ENCODE measurements at regions not wholly inside any gene's neighbourhood (a gene's known extent, or its start where the extent isn't known, plus 50 kb on each side); places are given as distances from the start of the nearest gene placed in this dataset.
"Not testable (repeated sequence)": the region's sequence is repeated elsewhere in the genome, so short reads cannot be mapped to it uniquely, and the experiment has no call there.

DNA sequence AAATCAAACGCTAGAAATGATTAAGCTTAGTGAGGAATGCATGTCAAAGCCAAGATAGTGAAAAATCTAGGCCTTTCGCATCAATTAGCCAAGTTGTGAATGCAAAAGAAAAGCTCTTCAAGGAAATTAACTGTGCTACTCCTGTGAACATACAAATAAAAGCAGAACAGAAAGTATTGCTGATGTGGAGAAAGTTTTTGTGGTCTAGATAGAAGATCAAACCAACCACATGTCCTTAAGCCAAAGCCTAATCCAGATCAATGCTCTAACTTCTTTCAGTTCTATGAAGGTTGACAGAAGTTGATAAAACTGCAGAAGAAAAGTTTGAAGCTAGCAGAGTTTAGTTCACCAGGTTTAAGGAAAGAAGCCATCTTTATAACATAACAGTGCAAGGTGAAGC is 1044.6 kb downstream of the CDH11 start:
- CTCF ChIA-PET: no interaction called here
- H3K36me3 ChIP-seq (ENCODE audit: control insufficient read depth, insufficient read depth, low read length): no peaks in the 10 kb centered on the region
- H3K9me3 ChIP-seq (ENCODE audit: control insufficient read depth, insufficient read depth, low read depth, low read length): no peaks in the 10 kb centered on the region
- in situ Hi-C loops (cut with HindIII; ENCODE audit: low pct_unique_long_range_greater_than_20kb, low sequenced_read_pairs): no loop called here
- BruUV-seq (replicated peaks): no TSS peak
- no peak for ATAC-seq
- DNase-seq (ENCODE audit: low read depth, low spot score): no peak
- H3K4me1 ChIP-seq (ENCODE audit: control insufficient read depth, insufficient read depth, low read length): no peaks in the 10 kb centered on the region
- no peak overlapping the region for H3K27ac ChIP-seq (ENCODE audit: low read length)
- POLR2A ChIA-PET: no interaction called here
- intact Hi-C loops (cut with micrococcal nuclease; ENCODE audit: unreplicated experiment): no loop called here
- no peak overlapping the region for H3K4me3 ChIP-seq (ENCODE audit: low read depth in 2 of 2, low read length in 2 of 2)
- H3K27me3 ChIP-seq (ENCODE audit: control insufficient read depth, insufficient read depth, low read length): no peaks in the 10 kb centered on the region
- TF ChIP-seq, protein P1, sequence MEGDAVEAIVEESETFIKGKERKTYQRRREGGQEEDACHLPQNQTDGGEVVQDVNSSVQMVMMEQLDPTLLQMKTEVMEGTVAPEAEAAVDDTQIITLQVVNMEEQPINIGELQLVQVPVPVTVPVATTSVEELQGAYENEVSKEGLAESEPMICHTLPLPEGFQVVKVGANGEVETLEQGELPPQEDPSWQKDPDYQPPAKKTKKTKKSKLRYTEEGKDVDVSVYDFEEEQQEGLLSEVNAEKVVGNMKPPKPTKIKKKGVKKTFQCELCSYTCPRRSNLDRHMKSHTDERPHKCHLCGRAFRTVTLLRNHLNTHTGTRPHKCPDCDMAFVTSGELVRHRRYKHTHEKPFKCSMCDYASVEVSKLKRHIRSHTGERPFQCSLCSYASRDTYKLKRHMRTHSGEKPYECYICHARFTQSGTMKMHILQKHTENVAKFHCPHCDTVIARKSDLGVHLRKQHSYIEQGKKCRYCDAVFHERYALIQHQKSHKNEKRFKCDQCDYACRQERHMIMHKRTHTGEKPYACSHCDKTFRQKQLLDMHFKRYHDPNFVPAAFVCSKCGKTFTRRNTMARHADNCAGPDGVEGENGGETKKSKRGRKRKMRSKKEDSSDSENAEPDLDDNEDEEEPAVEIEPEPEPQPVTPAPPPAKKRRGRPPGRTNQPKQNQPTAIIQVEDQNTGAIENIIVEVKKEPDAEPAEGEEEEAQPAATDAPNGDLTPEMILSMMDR (IDR thresholded peaks at IDR 0.05): no peak
- TF ChIP-seq TCF7L2 (IDR thresholded peaks at IDR 0.05; ENCODE audit: low read depth, low read length) (no peak), SIN3A (IDR thresholded peaks at IDR 0.05; ENCODE audit: borderline replicate concordance, insufficient read depth, low read depth, low read length) (no peak), POLR2AphosphoS5 (IDR thresholded peaks at IDR 0.05; ENCODE audit: low read depth, low read length) (no peak)
- TF ChIP-seq, protein P2, sequence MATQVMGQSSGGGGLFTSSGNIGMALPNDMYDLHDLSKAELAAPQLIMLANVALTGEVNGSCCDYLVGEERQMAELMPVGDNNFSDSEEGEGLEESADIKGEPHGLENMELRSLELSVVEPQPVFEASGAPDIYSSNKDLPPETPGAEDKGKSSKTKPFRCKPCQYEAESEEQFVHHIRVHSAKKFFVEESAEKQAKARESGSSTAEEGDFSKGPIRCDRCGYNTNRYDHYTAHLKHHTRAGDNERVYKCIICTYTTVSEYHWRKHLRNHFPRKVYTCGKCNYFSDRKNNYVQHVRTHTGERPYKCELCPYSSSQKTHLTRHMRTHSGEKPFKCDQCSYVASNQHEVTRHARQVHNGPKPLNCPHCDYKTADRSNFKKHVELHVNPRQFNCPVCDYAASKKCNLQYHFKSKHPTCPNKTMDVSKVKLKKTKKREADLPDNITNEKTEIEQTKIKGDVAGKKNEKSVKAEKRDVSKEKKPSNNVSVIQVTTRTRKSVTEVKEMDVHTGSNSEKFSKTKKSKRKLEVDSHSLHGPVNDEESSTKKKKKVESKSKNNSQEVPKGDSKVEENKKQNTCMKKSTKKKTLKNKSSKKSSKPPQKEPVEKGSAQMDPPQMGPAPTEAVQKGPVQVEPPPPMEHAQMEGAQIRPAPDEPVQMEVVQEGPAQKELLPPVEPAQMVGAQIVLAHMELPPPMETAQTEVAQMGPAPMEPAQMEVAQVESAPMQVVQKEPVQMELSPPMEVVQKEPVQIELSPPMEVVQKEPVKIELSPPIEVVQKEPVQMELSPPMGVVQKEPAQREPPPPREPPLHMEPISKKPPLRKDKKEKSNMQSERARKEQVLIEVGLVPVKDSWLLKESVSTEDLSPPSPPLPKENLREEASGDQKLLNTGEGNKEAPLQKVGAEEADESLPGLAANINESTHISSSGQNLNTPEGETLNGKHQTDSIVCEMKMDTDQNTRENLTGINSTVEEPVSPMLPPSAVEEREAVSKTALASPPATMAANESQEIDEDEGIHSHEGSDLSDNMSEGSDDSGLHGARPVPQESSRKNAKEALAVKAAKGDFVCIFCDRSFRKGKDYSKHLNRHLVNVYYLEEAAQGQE (IDR thresholded peaks at IDR 0.05; ENCODE audit: insufficient read depth in 1 of 2, low read depth in 2 of 2, low read length in 1 of 2): no peak

DNA sequence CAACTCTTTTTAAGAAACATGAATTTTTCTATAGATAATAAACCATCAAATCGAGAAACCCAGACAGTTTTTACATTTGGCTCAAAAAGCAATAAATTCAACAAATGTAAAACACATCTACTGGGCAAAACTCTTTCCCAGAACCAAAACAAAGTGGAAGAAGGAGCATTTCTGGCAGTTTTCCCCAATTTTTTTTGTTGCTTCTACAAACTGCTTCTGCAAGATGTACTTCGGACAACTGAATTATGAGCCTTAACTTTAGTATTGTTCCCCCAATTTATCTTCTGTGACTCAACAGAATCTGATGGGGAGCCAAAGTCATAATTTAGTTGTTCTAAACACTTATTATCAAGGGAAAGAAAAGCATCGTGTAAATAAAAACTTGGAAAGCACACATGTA is 1047.2 kb downstream of the CDH11 start:
- CTCF ChIA-PET: no interaction called here
- H3K4me1 ChIP-seq (ENCODE audit: control insufficient read depth, insufficient read depth, low read length): no peaks in the 10 kb centered on the region
- intact Hi-C loops (cut with micrococcal nuclease; ENCODE audit: unreplicated experiment): no loop called here

DNA sequence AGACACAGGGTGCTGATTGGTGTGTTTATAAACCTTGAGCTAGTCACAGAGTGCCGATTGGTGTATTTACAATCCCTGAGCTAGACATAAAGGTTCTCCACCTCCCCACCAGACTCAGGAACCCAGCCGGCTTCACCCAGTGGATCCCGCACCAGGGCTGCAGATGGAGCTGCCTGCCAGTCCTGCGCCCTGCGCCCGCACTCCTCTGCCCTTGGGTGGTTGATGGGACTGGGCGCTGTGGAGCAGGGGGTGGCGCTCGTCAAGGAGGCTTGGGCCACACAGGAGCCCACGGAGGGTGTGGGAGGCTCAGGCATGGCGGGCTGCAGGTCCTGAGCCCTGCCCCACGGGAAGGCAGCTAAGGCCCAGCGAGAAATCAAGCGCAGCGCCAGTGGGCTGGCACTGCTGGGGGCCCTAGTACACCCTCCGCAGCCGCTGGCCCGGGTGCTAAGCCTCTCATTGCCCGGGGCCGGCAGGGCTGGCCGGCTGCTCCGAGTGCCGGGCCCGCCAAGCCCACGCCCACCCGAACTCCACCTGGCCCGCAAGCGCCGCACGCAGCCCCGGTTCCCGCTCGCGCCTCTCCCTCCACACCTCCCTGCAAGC is 1049.6 kb downstream of the CDH11 start:
- intact Hi-C loops (cut with micrococcal nuclease; ENCODE audit: unreplicated experiment); BruUV-seq (replicated peaks); ATAC-seq; H3K4me3 ChIP-seq (ENCODE audit: low read depth in 2 of 2, low read length in 2 of 2); CTCF ChIA-PET; H3K27ac ChIP-seq (ENCODE audit: low read length); H3K27me3 ChIP-seq (ENCODE audit: control insufficient read depth, insufficient read depth, low read length); H3K36me3 ChIP-seq (ENCODE audit: control insufficient read depth, insufficient read depth, low read length); POLR2A ChIA-PET; DNase-seq (ENCODE audit: low read depth, low spot score); in situ Hi-C loops (cut with HindIII; ENCODE audit: low pct_unique_long_range_greater_than_20kb, low sequenced_read_pairs); H3K9me3 ChIP-seq (ENCODE audit: control insufficient read depth, insufficient read depth, low read depth, low read length); H3K4me1 ChIP-seq (ENCODE audit: control insufficient read depth, insufficient read depth, low read length): not testable (repeated sequence)

More for the DNA sequence above, 1047.2 kb downstream of the CDH11 start:
- POLR2A ChIA-PET: no interaction called here
- in situ Hi-C loops (cut with HindIII; ENCODE audit: low pct_unique_long_range_greater_than_20kb, low sequenced_read_pairs): no loop called here
- no TSS peak for BruUV-seq (replicated peaks)
- Histone ChIP-seq H3K36me3 (ENCODE audit: control insufficient read depth, insufficient read depth, low read length) (no peaks in the 10 kb centered on the region), H3K4me3 (ENCODE audit: low read depth in 2 of 2, low read length in 2 of 2) (no peak overlapping the region), H3K9me3 (ENCODE audit: control insufficient read depth, insufficient read depth, low read depth, low read length) (no peaks in the 10 kb centered on the region), H3K27ac (ENCODE audit: low read length) (no peak overlapping the region), H3K27me3 (ENCODE audit: control insufficient read depth, insufficient read depth, low read length) (no peaks in the 10 kb centered on the region)
- TF ChIP-seq, protein P2 (IDR thresholded peaks at IDR 0.05; ENCODE audit: insufficient read depth in 1 of 2, low read depth in 2 of 2, low read length in 1 of 2): no peak
- TF ChIP-seq SIN3A (IDR thresholded peaks at IDR 0.05; ENCODE audit: borderline replicate concordance, insufficient read depth, low read depth, low read length) (no peak), POLR2AphosphoS5 (IDR thresholded peaks at IDR 0.05; ENCODE audit: low read depth, low read length) (no peak), TCF7L2 (IDR thresholded peaks at IDR 0.05; ENCODE audit: low read depth, low read length) (no peak)
- TF ChIP-seq, protein P1 (IDR thresholded peaks at IDR 0.05): no peak
- no peak for DNase-seq (ENCODE audit: low read depth, low spot score)
- ATAC-seq: no peak
